Hepatocyte (in vitro differentiated cells): ENCODE measurements at regions not wholly inside any gene's neighbourhood (a gene's known extent, or its start where the extent isn't known, plus 50 kb on each side); places are given as distances from the start of the nearest gene placed in this dataset.

Experiments used
- DNase-seq: peaks from one replicate; pipeline ENCODE4 v3.0.0-alpha.2; 2016; ENCODE audit warnings: low spot score
- H2AFZ ChIP-seq: fragments of 200-600 bp; sonication (generic); 2 replicates; pipeline ENCODE4 v1.6.0; 2016; ENCODE audit warnings: antibody characterized with exemption, mild to moderate bottlenecking
- H3K27ac ChIP-seq: fragments of 200-600 bp; sonication (generic); 2 replicates; pipeline ENCODE4 v1.5.1; 2016; ENCODE audit warnings: mild to moderate bottlenecking
- H3K27me3 ChIP-seq: fragments of 200-600 bp; sonication (generic); 2 replicates; pipeline ENCODE4 v1.6.1; 2016
- H3K36me3 ChIP-seq: fragments of 200-600 bp; sonication (generic); replicated peaks from 2 replicates; pipeline ENCODE4 v1.5.1; 2016; ENCODE audit warnings: low read depth; ENCODE audit not compliant: insufficient read depth
- H3K4me1 ChIP-seq: fragments of 200-600 bp; sonication (generic); 2 replicates; pipeline ENCODE4 v1.5.1; 2016; ENCODE audit warnings: mild to moderate bottlenecking, moderate library complexity; ENCODE audit not compliant: insufficient read depth
- H3K4me2 ChIP-seq: fragments of 200-600 bp; sonication (generic); 2 replicates; pipeline ENCODE4 v1.6.0; 2016
- H3K4me3 ChIP-seq: fragments of 200-600 bp; sonication (generic); 2 replicates; pipeline ENCODE4 v1.5.1; 2016; ENCODE audit warnings: mild to moderate bottlenecking
- H3K79me2 ChIP-seq: fragments of 200-600 bp; sonication (generic); 2 replicates; pipeline ENCODE4 v1.6.0; 2017; ENCODE audit warnings: mild to moderate bottlenecking
- H3K9me2 ChIP-seq: fragments of 200-600 bp; sonication (generic); replicated peaks from 2 replicates; pipeline ENCODE4 v1.6.0; 2017; ENCODE audit warnings: mild to moderate bottlenecking; ENCODE audit not compliant: insufficient read depth
- H3K9me3 ChIP-seq: fragments of 200-600 bp; sonication (generic); 2 replicates; pipeline ENCODE4 v1.5.1; 2016; ENCODE audit warnings: low read depth, mild to moderate bottlenecking
- H4K20me1 ChIP-seq: fragments of 200-600 bp; sonication (generic); 2 replicates; pipeline ENCODE4 v1.6.0; 2016; ENCODE audit warnings: mild to moderate bottlenecking; ENCODE audit not compliant: insufficient read depth, poor library complexity, severe bottlenecking
- EZH2 ChIP-seq: fragments of 200-600 bp; sonication (generic); IDR thresholded peaks from 2 replicates; pipeline ENCODE4 v1.6.1; 2016; ENCODE audit warnings: antibody characterized with exemption, mild to moderate bottlenecking, borderline replicate concordance
- EZH2phosphoT487 ChIP-seq: fragments of 200-600 bp; sonication (generic); IDR thresholded peaks from one replicate; pipeline ENCODE4 v1.6.1; 2018; ENCODE audit warnings: antibody characterized with exemption, mild to moderate bottlenecking, low read depth, moderate library complexity; ENCODE audit not compliant: unreplicated experiment, severe bottlenecking
- WGBS: methylation state at CpG from one replicate; pipeline ENCODE4 v1.1.6; 2016; ENCODE audit warnings: low lambda C conversion rate; ENCODE audit errors: missing lambda C conversion rate; 5-methylcytosine and 5-hydroxymethylcytosine counted together
- TF ChIP-seq, protein P1 (sequence below): fragments of 200-600 bp; sonication (generic); IDR thresholded peaks from 2 replicates; pipeline ENCODE4 v1.5.1; 2016; ENCODE audit warnings: antibody characterized with exemption, mild to moderate bottlenecking; ENCODE audit not compliant: poor library complexity

GRCh38 chr9:29637471-29638237 lies 2064.4 kb upstream of the C9orf72 start:
- H3K9me3 ChIP-seq = no peaks in the 10 kb centered on the region
- H3K4me1 ChIP-seq = no peaks in the 10 kb centered on the region
- H3K36me3 ChIP-seq = no peaks in the 10 kb centered on the region
- no peaks in the 10 kb centered on the region for H3K27me3 ChIP-seq
- 47% methylated on average over 3 of the region's 3 CpGs for WGBS
- no peak overlapping the region for H3K4me2 ChIP-seq
- TF ChIP-seq EZH2phosphoT487 (no peak), EZH2 (no peak)
- no peak overlapping the region for H2AFZ ChIP-seq
- H3K9me2 ChIP-seq = no peaks in the 10 kb centered on the region
- H3K4me3 ChIP-seq = no peak overlapping the region
- no peak overlapping the region for H3K27ac ChIP-seq
- no peak for DNase-seq
- H3K79me2 ChIP-seq = no peaks in the 10 kb centered on the region
- no peaks in the 10 kb centered on the region for H4K20me1 ChIP-seq

DNA sequence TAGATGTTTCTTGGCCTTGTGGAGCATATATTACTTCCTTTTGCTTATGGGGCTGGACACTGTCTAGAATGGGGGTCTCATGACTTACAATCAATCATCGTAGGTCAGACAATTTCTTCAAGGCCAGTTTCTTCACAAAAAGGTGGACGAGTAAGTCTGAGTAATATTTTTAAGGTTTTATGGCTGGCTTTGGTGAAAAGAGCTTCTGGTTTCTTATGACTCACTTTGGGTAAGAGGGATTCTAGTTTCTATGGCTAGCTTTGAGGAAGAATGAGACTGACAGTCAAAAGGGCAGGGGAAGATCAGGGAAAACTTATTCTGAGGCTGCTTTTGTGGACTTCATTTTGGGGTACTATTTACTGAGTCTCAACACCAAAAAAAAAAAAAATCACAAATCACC lies 2067.2 kb upstream of the C9orf72 start:
- WGBS = 73% methylated on average over 2 of the region's 2 CpGs
- Histone ChIP-seq H3K9me2 (no peaks in the 10 kb centered on the region), H3K36me3 (no peaks in the 10 kb centered on the region), H2AFZ (no peak overlapping the region), H3K27ac (no peak overlapping the region), H3K4me3 (no peak overlapping the region), H3K27me3 (no peaks in the 10 kb centered on the region), H3K4me1 (no peaks in the 10 kb centered on the region), H3K4me2 (no peak overlapping the region), H4K20me1 (no peaks in the 10 kb centered on the region), H3K9me3 (no peaks in the 10 kb centered on the region), H3K79me2 (no peaks in the 10 kb centered on the region)
- TF ChIP-seq EZH2phosphoT487 (no peak), EZH2 (no peak)
- TF ChIP-seq, protein P1, sequence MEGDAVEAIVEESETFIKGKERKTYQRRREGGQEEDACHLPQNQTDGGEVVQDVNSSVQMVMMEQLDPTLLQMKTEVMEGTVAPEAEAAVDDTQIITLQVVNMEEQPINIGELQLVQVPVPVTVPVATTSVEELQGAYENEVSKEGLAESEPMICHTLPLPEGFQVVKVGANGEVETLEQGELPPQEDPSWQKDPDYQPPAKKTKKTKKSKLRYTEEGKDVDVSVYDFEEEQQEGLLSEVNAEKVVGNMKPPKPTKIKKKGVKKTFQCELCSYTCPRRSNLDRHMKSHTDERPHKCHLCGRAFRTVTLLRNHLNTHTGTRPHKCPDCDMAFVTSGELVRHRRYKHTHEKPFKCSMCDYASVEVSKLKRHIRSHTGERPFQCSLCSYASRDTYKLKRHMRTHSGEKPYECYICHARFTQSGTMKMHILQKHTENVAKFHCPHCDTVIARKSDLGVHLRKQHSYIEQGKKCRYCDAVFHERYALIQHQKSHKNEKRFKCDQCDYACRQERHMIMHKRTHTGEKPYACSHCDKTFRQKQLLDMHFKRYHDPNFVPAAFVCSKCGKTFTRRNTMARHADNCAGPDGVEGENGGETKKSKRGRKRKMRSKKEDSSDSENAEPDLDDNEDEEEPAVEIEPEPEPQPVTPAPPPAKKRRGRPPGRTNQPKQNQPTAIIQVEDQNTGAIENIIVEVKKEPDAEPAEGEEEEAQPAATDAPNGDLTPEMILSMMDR = no peak
- no peak for DNase-seq

- no peaks in the 10 kb centered on the region for H3K9me3 ChIP-seq
- H3K4me3 ChIP-seq = no peak overlapping the region
- H3K4me2 ChIP-seq = no peak overlapping the region
- H3K27me3 ChIP-seq = no peaks in the 10 kb centered on the region
- no peaks in the 10 kb centered on the region for H3K79me2 ChIP-seq
- TF ChIP-seq, protein P1 = no peak
- TF ChIP-seq EZH2 (no peak), EZH2phosphoT487 (no peak)
- no peaks in the 10 kb centered on the region for H3K4me1 ChIP-seq
- no peak overlapping the region for H2AFZ ChIP-seq
- no peaks in the 10 kb centered on the region for H3K36me3 ChIP-seq
- H3K9me2 ChIP-seq = no peaks in the 10 kb centered on the region
- no peak overlapping the region for H3K27ac ChIP-seq
- H4K20me1 ChIP-seq = no peaks in the 10 kb centered on the region
- no peak for DNase-seq
Measured at GRCh38 chr9:29644514-29644913, 2071.2 kb upstream of the C9orf72 start.

- Histone ChIP-seq H2AFZ (no peak overlapping the region), H4K20me1 (no peaks in the 10 kb centered on the region), H3K9me2 (no peaks in the 10 kb centered on the region), H3K9me3 (no peaks in the 10 kb centered on the region), H3K27ac (no peak overlapping the region), H3K4me1 (no peaks in the 10 kb centered on the region), H3K4me3 (no peak overlapping the region), H3K79me2 (no peaks in the 10 kb centered on the region), H3K27me3 (no peaks in the 10 kb centered on the region), H3K36me3 (no peaks in the 10 kb centered on the region), H3K4me2 (no peak overlapping the region)
- TF ChIP-seq, protein P1 = no peak
- TF ChIP-seq EZH2phosphoT487 = no peak
- TF ChIP-seq EZH2 = no peak
- DNase-seq = no peak
Measured at GRCh38 chr9:29647451-29647850, 2074.2 kb upstream of the C9orf72 start.
